SK-N-SH (cell line): ENCODE measurements at regions not wholly inside any gene's neighbourhood (a gene's known extent, or its start where the extent isn't known, plus 50 kb on each side); places are given as distances from the start of the nearest gene placed in this dataset.
"Not testable (repeated sequence)": the region's sequence is repeated elsewhere in the genome, so short reads cannot be mapped to it uniquely, and the experiment has no call there.

ENCODE experiments used
- CTCF ChIA-PET: fragments of 300-600, 350-600 bp; formaldehyde crosslinking; extraction: SDS; loops from one replicate; lab custom pipeline; 2021; lab: Yijun Ruan, JAX
- POLR2A ChIA-PET: fragments of 350-600 bp; sonication (Branson Sonifier 250); formaldehyde crosslinking; extraction: SDS; loops from one replicate; lab custom pipeline; 2020; ENCODE audit warnings: antibody characterized with exemption, inconsistent platforms; lab: Yijun Ruan, JAX
- DNase-seq: peaks from one replicate; pipeline ENCODE4 v3.0.0; 2012
- H2AFZ ChIP-seq: fragments of 200-600 bp; sonication (generic); 2 replicates; pipeline ENCODE4 v1.8.1; 2016; ENCODE audit warnings: antibody characterized with exemption, mild to moderate bottlenecking, low read depth
- H3F3A ChIP-seq: fragments of 200-600 bp; sonication (generic); replicated peaks from 2 replicates; pipeline ENCODE3; 2016; ENCODE audit warnings: antibody characterized with exemption, mild to moderate bottlenecking; ENCODE audit not compliant: insufficient read depth
- H3K27ac ChIP-seq, 2 experiments: fragments of 200-500 bp in 1 of 2; fragments of 200-600 bp in 1 of 2; sonication (Bioruptor generic) in 1 of 2; sonication (generic), shearing (Covaris generic) in 1 of 2; 2 replicates each; pipeline versions ENCODE4 v1.5.1 to v1.6.1; 2014 to 2016; ENCODE audit warnings: low read depth in 2 of 2, inconsistent platforms in 1 of 2, low read length in 1 of 2, mild to moderate bottlenecking in 1 of 2, mixed read lengths in 1 of 2
- H3K27me3 ChIP-seq: fragments of 200-600 bp; sonication (generic), shearing (Covaris generic); 2 replicates; pipeline ENCODE4 v1.6.1; 2016; ENCODE audit warnings: mixed run types; ENCODE audit not compliant: insufficient read depth
- H3K36me3 ChIP-seq, 2 experiments: fragments of 200-500 bp in 1 of 2; fragments of 200-600 bp in 1 of 2; sonication (Bioruptor generic) in 1 of 2; sonication (generic) in 1 of 2; replicated peaks in 1 of 2; 2 replicates each; pipeline versions ENCODE3 to v1.5.1; 2014 to 2016; ENCODE audit warnings: low read length in 1 of 2, mild to moderate bottlenecking in 1 of 2; ENCODE audit not compliant: insufficient read depth in 2 of 2, control insufficient read depth in 1 of 2
- H3K4me1 ChIP-seq, 2 experiments: fragments of 200-500 bp in 1 of 2; fragments of 200-600 bp in 1 of 2; sonication (Bioruptor generic) in 1 of 2; sonication (generic), shearing (Covaris generic) in 1 of 2; 2 replicates each; pipeline versions ENCODE4 v1.5.1 to v1.6.1; 2014 to 2016; ENCODE audit warnings: low read depth in 1 of 2, low read length in 1 of 2, mixed run types in 1 of 2; ENCODE audit not compliant: insufficient read depth in 2 of 2, control insufficient read depth in 1 of 2
- H3K4me2 ChIP-seq: fragments of 200-600 bp; sonication (generic), shearing (Covaris generic); 2 replicates; pipeline ENCODE4 v1.6.1; 2017; ENCODE audit warnings: mixed run types
- H3K4me3 ChIP-seq, 2 experiments: fragments of 200-500 bp in 1 of 2; fragments of 200-600 bp in 1 of 2; sonication (Bioruptor generic) in 1 of 2; sonication (generic), shearing (Covaris generic) in 1 of 2; 2 replicates each; pipeline versions ENCODE4 v1.5.1 to v1.8.1; 2014 to 2016; ENCODE audit warnings: low read depth in 2 of 2, inconsistent platforms in 1 of 2, low read length in 1 of 2, mild to moderate bottlenecking in 1 of 2, mixed read lengths in 1 of 2, moderate library complexity in 1 of 2
- H3K79me2 ChIP-seq: fragments of 200-600 bp; sonication (generic); 2 replicates; pipeline ENCODE4 v1.8.1; 2017; ENCODE audit warnings: mild to moderate bottlenecking; ENCODE audit not compliant: insufficient read depth
- H3K9ac ChIP-seq: fragments of 200-600 bp; sonication (generic); 2 replicates; pipeline ENCODE4 v1.6.1; 2017; ENCODE audit warnings: mixed run types
- H3K9me2 ChIP-seq: fragments of 200-600 bp; sonication (generic); 2 replicates; pipeline ENCODE4 v1.6.1; 2017; ENCODE audit warnings: mixed run types
- H3K9me3 ChIP-seq: fragments of 200-600 bp; sonication (generic); 2 replicates; pipeline ENCODE4 v1.6.1; 2017; ENCODE audit warnings: mixed run types, mild to moderate bottlenecking, moderate library complexity
- H4K20me1 ChIP-seq: fragments of 200-600 bp; sonication (generic); 2 replicates; pipeline ENCODE4 v1.6.1; 2017; ENCODE audit warnings: mild to moderate bottlenecking, mixed run types; ENCODE audit not compliant: insufficient read depth
- CHD2 ChIP-seq: fragments of 150-350 bp; IDR thresholded peaks from 2 replicates; pipeline ENCODE4 v1.6.1; 2018; ENCODE audit warnings: low read length; ENCODE audit not compliant: partially characterized antibody
- ELF1 ChIP-seq: IDR thresholded peaks from 2 replicates; pipeline ENCODE4 v1.4.0; 2012
- EP300 ChIP-seq, 2 experiments: IDR thresholded peaks; 2 replicates each; pipeline versions ENCODE4 v1.4.0 to v1.6.1; 2012; ENCODE audit warnings: borderline replicate concordance in 1 of 2, low read depth in 1 of 2, low read length in 1 of 2
- FOSL2 ChIP-seq: IDR thresholded peaks from 2 replicates; pipeline ENCODE4 v1.4.0; 2012; ENCODE audit warnings: low read depth, mild to moderate bottlenecking, moderate library complexity, borderline replicate concordance
- FOXJ3 ChIP-seq: sonication (generic); formaldehyde crosslinking; IDR thresholded peaks from 2 replicates; pipeline ENCODE4 v1.5.1; 2020; ENCODE audit warnings: mild to moderate bottlenecking, missing genetic modification reagents
- FOXM1 ChIP-seq: IDR thresholded peaks from 2 replicates; pipeline ENCODE4 v1.4.0; 2012; ENCODE audit warnings: low read depth, mild to moderate bottlenecking
- GABPA ChIP-seq: IDR thresholded peaks from 2 replicates; pipeline ENCODE4 v1.4.0; 2012; ENCODE audit warnings: low read depth, mild to moderate bottlenecking
- JUND ChIP-seq: IDR thresholded peaks from 2 replicates; pipeline ENCODE4 v1.4.0; 2012
- MEF2A ChIP-seq: IDR thresholded peaks from 2 replicates; pipeline ENCODE4 v1.4.0; 2012; ENCODE audit warnings: low read depth, borderline replicate concordance
- NRF1 ChIP-seq: IDR thresholded peaks from 2 replicates; pipeline ENCODE4 v1.6.1; 2012; ENCODE audit warnings: low read depth, mild to moderate bottlenecking, low read length
- RAD21 ChIP-seq: IDR thresholded peaks from 2 replicates; pipeline ENCODE4 v1.6.1; 2012; ENCODE audit warnings: mild to moderate bottlenecking, low read length
- REST ChIP-seq: IDR thresholded peaks from 2 replicates; pipeline ENCODE4 v1.6.1; 2012; ENCODE audit warnings: mild to moderate bottlenecking, low read depth, low read length, moderate library complexity
- RFX5 ChIP-seq: IDR thresholded peaks from 2 replicates; pipeline ENCODE4 v1.6.1; 2012; ENCODE audit warnings: mild to moderate bottlenecking, improper control_type of control experiment, low read length
- RXRA ChIP-seq: IDR thresholded peaks from 2 replicates; pipeline ENCODE4 v1.4.0; 2012; ENCODE audit warnings: low read depth, mild to moderate bottlenecking, borderline replicate concordance
- SIN3A ChIP-seq: IDR thresholded peaks from 2 replicates; pipeline ENCODE4 v1.6.1; 2012; ENCODE audit warnings: low read depth, mild to moderate bottlenecking, low read length, moderate library complexity, borderline replicate concordance
- TAF1 ChIP-seq: IDR thresholded peaks from 2 replicates; pipeline ENCODE4 v1.6.1; 2012; ENCODE audit warnings: low read depth, mild to moderate bottlenecking, low read length, moderate library complexity, borderline replicate concordance
- TCF12 ChIP-seq: IDR thresholded peaks from 2 replicates; pipeline ENCODE4 v1.4.0; 2012
- USF2 ChIP-seq: fragments of 150-350 bp; IDR thresholded peaks from 2 replicates; pipeline ENCODE4 v1.6.1; 2017; ENCODE audit warnings: antibody characterized with exemption, low read length, low read depth, borderline replicate concordance
- YY1 ChIP-seq: IDR thresholded peaks from 2 replicates; pipeline ENCODE4 v1.4.0; 2012; ENCODE audit warnings: low read depth, mild to moderate bottlenecking
- WGBS: methylation state at CpG from one replicate; pipeline ENCODE4 v1.1.6; 2017; ENCODE audit warnings: low lambda C conversion rate; 5-methylcytosine and 5-hydroxymethylcytosine counted together

GRCh38 chr1:228555074-228555994 is 68.2 kb downstream of the RNF187 start:
- ChIA-PET CTCF (no interaction called here), POLR2A (no interaction called here)
- Histone ChIP-seq H4K20me1 (no peaks in the 10 kb centered on the region), H3K4me2 (no peak overlapping the region), H3K4me3 (no peak overlapping the region), H3K9me3 (no peaks in the 10 kb centered on the region), H3K27me3 (no peaks in the 10 kb centered on the region; the same call in 1 of the 2 replicates), H3K9me2 (no peaks in the 10 kb centered on the region), H3K79me2 (no peaks in the 10 kb centered on the region), H3K27ac (no peak overlapping the region), H3K4me1 (no peaks in the 10 kb centered on the region), H2AFZ (no peak overlapping the region), H3K9ac (no peak overlapping the region), H3K36me3 (no peaks in the 10 kb centered on the region), H3F3A (no peaks in the 10 kb centered on the region)
- DNase-seq = peak; percentile 27
- no peak for TF ChIP-seq NRF1
- no peak for TF ChIP-seq GABPA
- TF ChIP-seq RXRA = no peak
- TF ChIP-seq MEF2A = no peak
- TF ChIP-seq USF2 = no peak
- no peak for TF ChIP-seq RAD21
- TF ChIP-seq YY1 = no peak
- no peak for TF ChIP-seq ELF1
- no peak for TF ChIP-seq FOXJ3 (CRISPR knock-in tag)
- no peak for TF ChIP-seq FOSL2
- TF ChIP-seq CHD2 = no peak
- no peak for TF ChIP-seq SIN3A
- no peak for TF ChIP-seq RFX5
- no peak for TF ChIP-seq FOXM1
- TF ChIP-seq REST = no peak
- TF ChIP-seq EP300 (IDR thresholded peaks at IDR 0.05; ENCODE audit: borderline replicate concordance in 1 of 2, low read depth in 1 of 2, low read length in 1 of 2) = no peak
- TF ChIP-seq JUND = no peak
- no peak for TF ChIP-seq TCF12
- TF ChIP-seq TAF1 = no peak
- 82% methylated on average over 36 of the region's 71 CpGs for WGBS

- H3K4me2 ChIP-seq, DNase-seq, POLR2A ChIA-PET: not testable (repeated sequence)
These were observed 69.7 kb downstream of the RNF187 start for GRCh38 chr1:228556634-228557430.

More at GRCh38 chr1:228556634-228557430, 69.7 kb downstream of the RNF187 start:
- CTCF ChIA-PET, H3K9ac ChIP-seq, H3K27me3 ChIP-seq, H3K9me2 ChIP-seq, H3F3A ChIP-seq, H3K27ac ChIP-seq, H3K4me3 ChIP-seq, H4K20me1 ChIP-seq, H2AFZ ChIP-seq, H3K4me1 ChIP-seq, H3K36me3 ChIP-seq, H3K79me2 ChIP-seq, H3K9me3 ChIP-seq: not testable (repeated sequence)
- 66% methylated on average over 22 of the region's 66 CpGs for WGBS
